LNCaP clone FGC (cell line): ENCODE measurements at regions not wholly inside any gene's neighbourhood (a gene's known extent, or its start where the extent isn't known, plus 50 kb on each side); places are given as distances from the start of the nearest gene placed in this dataset.

Experiments
- DNase-seq: peaks from one replicate; pipeline ENCODE4 v3.0.0-alpha.2; 2011; ENCODE audit warnings: low read depth
- H3K4me3 ChIP-seq: 2 replicates; pipeline ENCODE4 v1.5.1; 2011; ENCODE audit warnings: mild to moderate bottlenecking, low read depth, low read length, control low read depth
- CTCF ChIP-seq: IDR thresholded peaks from 2 replicates; pipeline ENCODE4 v1.5.1; 2012; ENCODE audit warnings: mild to moderate bottlenecking; ENCODE audit not compliant: control insufficient read depth, insufficient read depth; ENCODE audit errors: extremely low read depth

DNA sequence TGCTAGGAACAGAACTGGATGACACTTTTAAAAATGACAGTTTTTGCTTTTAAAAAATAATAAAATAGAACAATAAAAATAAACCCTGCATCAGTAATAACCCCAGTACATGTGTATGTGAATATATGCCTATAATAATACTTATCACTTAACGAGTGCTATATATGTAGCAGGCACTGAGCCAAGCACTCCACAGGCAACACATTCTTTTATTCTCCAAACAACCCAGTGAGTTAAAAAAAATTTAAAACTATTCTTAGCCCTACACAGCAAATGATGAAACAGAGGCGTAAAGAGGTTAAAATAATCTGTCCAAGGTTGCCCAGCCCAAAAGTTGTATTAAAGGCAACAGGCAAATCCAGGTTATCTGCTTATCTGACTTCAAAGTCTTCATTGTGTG lies 124.5 kb upstream of the SMIM23 start:
- no peak for TF ChIP-seq CTCF
- DNase-seq: no peak
- H3K4me3 ChIP-seq: no peak overlapping the region

- no peak for DNase-seq
- no peak overlapping the region for H3K4me3 ChIP-seq
- no peak for TF ChIP-seq CTCF
Observed at GRCh38 chr5:171663311-171664085, 122.1 kb upstream of the SMIM23 start.

GRCh38 chr5:171664489-171664888 lies 121.1 kb upstream of the SMIM23 start:
- DNase-seq: no peak
- TF ChIP-seq CTCF: no peak
- no peak overlapping the region for H3K4me3 ChIP-seq

- TF ChIP-seq CTCF: no peak
- DNase-seq: no peak
- H3K4me3 ChIP-seq: no peak overlapping the region
Observed at GRCh38 chr5:171666815-171667214, 118.8 kb upstream of the SMIM23 start.

DNA sequence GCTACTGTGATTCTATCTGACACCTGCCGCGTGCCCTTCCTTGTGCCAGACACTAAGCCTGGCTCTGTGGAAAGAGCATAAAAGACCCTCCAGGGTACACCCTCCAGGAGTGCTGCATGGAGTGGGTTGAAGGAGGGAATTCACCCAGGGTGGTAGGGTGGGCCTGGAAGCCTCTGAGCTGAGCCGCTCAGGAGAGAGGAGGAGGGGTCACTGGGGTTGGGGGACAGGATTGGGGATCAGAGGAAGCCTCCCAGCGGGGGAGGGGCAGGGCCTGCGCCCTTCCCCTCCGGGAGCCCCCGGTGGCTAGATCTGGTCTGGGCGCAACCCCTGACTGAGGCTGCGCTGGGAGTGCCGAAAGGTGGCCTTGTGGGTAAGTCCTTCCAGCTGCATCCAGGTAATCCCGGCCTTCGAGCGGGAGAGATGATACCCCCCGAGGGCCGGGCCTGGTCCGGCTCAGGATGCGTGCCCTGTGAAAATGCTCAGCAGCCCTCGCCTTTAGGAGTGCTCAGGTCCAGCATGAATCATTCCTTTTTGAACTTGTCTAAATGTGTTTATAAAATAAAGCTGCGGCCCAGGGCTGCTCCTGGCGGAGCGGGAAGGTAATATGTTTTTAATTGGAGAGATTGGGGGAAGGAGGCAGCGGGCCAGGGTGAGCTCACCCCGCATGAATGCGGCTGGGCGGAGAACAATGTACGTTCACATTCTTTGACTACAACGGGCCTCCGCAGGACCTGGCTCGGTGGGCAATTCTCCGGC lies 118.1 kb upstream of the SMIM23 start:
- no peak for TF ChIP-seq CTCF
- no peak overlapping the region for H3K4me3 ChIP-seq
- no peak for DNase-seq

DNA sequence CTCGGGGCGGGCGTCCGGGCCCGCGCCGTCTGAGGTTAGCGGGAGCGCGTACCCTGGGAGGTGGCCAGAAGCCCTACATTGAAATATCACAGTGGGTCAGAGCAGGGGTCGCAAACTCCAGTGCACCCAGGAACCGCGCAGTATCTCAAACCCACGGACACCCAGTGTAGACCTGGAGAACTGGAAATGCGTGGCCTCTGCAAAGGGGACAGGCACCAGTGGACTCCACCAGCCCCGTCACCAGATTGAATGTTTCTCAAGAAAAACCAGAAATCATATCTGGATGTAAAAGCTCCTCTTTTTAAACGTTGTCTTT lies 117.6 kb upstream of the SMIM23 start:
- H3K4me3 ChIP-seq: no peak overlapping the region
- TF ChIP-seq CTCF: no peak
- DNase-seq: no peak

GRCh38 chr5:171669571-171669970 lies 116.0 kb upstream of the SMIM23 start:
- no peak for DNase-seq
- H3K4me3 ChIP-seq: no peak overlapping the region
- no peak for TF ChIP-seq CTCF
